OCI-LY1 (cell line): ENCODE measurements at regions not wholly inside any gene's neighbourhood (a gene's known extent, or its start where the extent isn't known, plus 50 kb on each side); places are given as distances from the start of the nearest gene placed in this dataset.

Experiments used
- H2AFZ ChIP-seq: fragments of 200-600 bp; sonication (generic), shearing (Covaris generic); 2 replicates; pipeline ENCODE4 v1.6.0; 2014; ENCODE audit warnings: antibody characterized with exemption, mild to moderate bottlenecking, low read length
- H3F3A ChIP-seq: fragments of 200-600 bp; sonication (generic), shearing (Covaris generic); 2 replicates; pipeline ENCODE4 v1.6.0; 2014; ENCODE audit warnings: mild to moderate bottlenecking, antibody characterized with exemption, low read length, moderate library complexity; ENCODE audit not compliant: insufficient read depth
- H3K27ac ChIP-seq: fragments of 200-600 bp; sonication (generic); 2 replicates; pipeline ENCODE4 v1.5.1; 2014; ENCODE audit warnings: low read length, mixed run types, mild to moderate bottlenecking, low read depth; ENCODE audit not compliant: poor library complexity, severe bottlenecking
- H3K27me3 ChIP-seq: fragments of 200-600 bp; sonication (generic); 2 replicates; pipeline ENCODE4 v1.6.0; 2014; ENCODE audit warnings: antibody characterized with exemption, mild to moderate bottlenecking, low read length, moderate library complexity; ENCODE audit not compliant: insufficient read depth
- H3K36me3 ChIP-seq: fragments of 200-600 bp; sonication (generic); 2 replicates; pipeline ENCODE4 v1.6.1; 2014; ENCODE audit warnings: mild to moderate bottlenecking, antibody characterized with exemption, low read length, moderate library complexity, mixed read lengths; ENCODE audit not compliant: insufficient read depth
- H3K4me1 ChIP-seq: fragments of 200-600 bp; sonication (generic); 2 replicates; pipeline ENCODE4 v1.5.1; 2014; ENCODE audit warnings: mild to moderate bottlenecking, low read length, moderate library complexity; ENCODE audit not compliant: insufficient read depth, severe bottlenecking
- H3K4me2 ChIP-seq: fragments of 200-600 bp; sonication (generic), shearing (Covaris generic); 2 replicates; pipeline ENCODE4 v1.6.1; 2014; ENCODE audit warnings: low read length
- H3K4me3 ChIP-seq: fragments of 200-600 bp; sonication (generic); 2 replicates; pipeline ENCODE4 v1.5.1; 2014; ENCODE audit warnings: low read length, low read depth, mild to moderate bottlenecking, mixed read lengths; ENCODE audit not compliant: poor library complexity, severe bottlenecking
- H3K79me2 ChIP-seq: fragments of 200-600 bp; shearing (Covaris generic); 2 replicates; pipeline ENCODE4 v1.6.1; 2016; ENCODE audit warnings: mixed run types, low read length, mixed read lengths; ENCODE audit not compliant: insufficient read depth
- H3K9ac ChIP-seq: fragments of 200-600 bp; sonication (generic), shearing (Covaris generic); 2 replicates; pipeline ENCODE4 v1.6.1; 2014; ENCODE audit warnings: mild to moderate bottlenecking, low read length, mixed read lengths
- H3K9me2 ChIP-seq: fragments of 200-600 bp; sonication (generic), shearing (Covaris generic); 2 replicates; pipeline ENCODE4 v1.6.1; 2014; ENCODE audit warnings: low read depth, mild to moderate bottlenecking, low read length, mixed read lengths
- H3K9me3 ChIP-seq: fragments of 200-600 bp; shearing (Covaris generic); 2 replicates; pipeline ENCODE4 v1.6.1; 2014; ENCODE audit warnings: low read length, mixed read lengths
- H4K20me1 ChIP-seq: fragments of 200-600 bp; sonication (generic), shearing (Covaris generic); 2 replicates; pipeline ENCODE4 v1.6.0; 2016; ENCODE audit warnings: mild to moderate bottlenecking, low read length; ENCODE audit not compliant: insufficient read depth
- CTCF ChIP-seq: fragments of 200-600 bp; sonication (generic), shearing (Covaris generic); IDR thresholded peaks from 2 replicates; pipeline ENCODE4 v1.5.1; 2017; ENCODE audit warnings: mild to moderate bottlenecking, antibody characterized with exemption, low read length, moderate library complexity, mixed read lengths
- EZH2 ChIP-seq: fragments of 200-600 bp; sonication (generic), shearing (Covaris generic); IDR thresholded peaks from 2 replicates; pipeline ENCODE4 v1.8.0; 2017; ENCODE audit warnings: borderline replicate concordance, mixed run types, mild to moderate bottlenecking, antibody characterized with exemption, low read length, moderate library complexity, mixed read lengths

- H3K27me3 ChIP-seq: no peaks in the 10 kb centered on the region
- H3K4me3 ChIP-seq: no peak overlapping the region
- no peaks in the 10 kb centered on the region for H3K9me2 ChIP-seq
- H3K36me3 ChIP-seq: no peaks in the 10 kb centered on the region
- H3F3A ChIP-seq: no peaks in the 10 kb centered on the region
- no peak overlapping the region for H3K4me2 ChIP-seq
- no peak overlapping the region for H2AFZ ChIP-seq
- no peak overlapping the region for H3K27ac ChIP-seq
- no peak for TF ChIP-seq CTCF
- TF ChIP-seq EZH2: no peak
- H3K9me3 ChIP-seq: no peaks in the 10 kb centered on the region
- H3K4me1 ChIP-seq: no peaks in the 10 kb centered on the region
- no peak overlapping the region for H3K9ac ChIP-seq
- no peaks in the 10 kb centered on the region for H4K20me1 ChIP-seq
- H3K79me2 ChIP-seq: no peaks in the 10 kb centered on the region
These were observed 269.0 kb downstream of the NOVA1 start for GRCh38 chr14:26328791-26329190.

DNA sequence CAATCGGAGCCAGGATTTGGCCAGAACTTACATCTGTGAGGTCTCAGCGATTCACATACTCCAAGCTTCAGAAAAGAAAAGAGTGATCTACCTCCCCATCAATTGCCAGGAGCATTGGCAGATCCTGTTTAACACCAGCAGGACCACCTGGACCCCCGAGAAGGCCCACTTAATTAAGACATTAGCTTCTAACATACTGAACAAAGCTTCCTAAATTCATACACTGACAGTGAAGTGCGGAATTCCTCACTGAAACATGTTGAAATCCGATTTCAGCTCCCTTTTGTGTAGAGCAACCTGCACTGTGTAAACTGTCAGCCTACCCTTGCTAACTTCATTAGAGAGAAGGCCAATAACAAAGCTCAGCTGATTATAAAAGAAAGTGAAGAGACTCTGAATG lies 274.0 kb downstream of the NOVA1 start:
- Histone ChIP-seq H3K4me1 (no peaks in the 10 kb centered on the region), H4K20me1 (no peaks in the 10 kb centered on the region), H3F3A (no peaks in the 10 kb centered on the region), H3K9me2 (no peaks in the 10 kb centered on the region), H3K9ac (no peak overlapping the region), H3K9me3 (no peaks in the 10 kb centered on the region), H3K4me2 (no peak overlapping the region), H3K27ac (no peak overlapping the region), H3K27me3 (no peaks in the 10 kb centered on the region), H2AFZ (no peak overlapping the region), H3K36me3 (no peaks in the 10 kb centered on the region), H3K4me3 (no peak overlapping the region), H3K79me2 (no peaks in the 10 kb centered on the region)
- no peak for TF ChIP-seq EZH2
- TF ChIP-seq CTCF: no peak

- H3F3A ChIP-seq: no peaks in the 10 kb centered on the region
- no peak overlapping the region for H3K27ac ChIP-seq
- no peaks in the 10 kb centered on the region for H3K79me2 ChIP-seq
- no peaks in the 10 kb centered on the region for H3K4me1 ChIP-seq
- H3K9ac ChIP-seq: no peak overlapping the region
- H3K4me2 ChIP-seq: no peak overlapping the region
- no peaks in the 10 kb centered on the region for H3K36me3 ChIP-seq
- H3K9me3 ChIP-seq: no peaks in the 10 kb centered on the region
- H3K4me3 ChIP-seq: no peak overlapping the region
- no peaks in the 10 kb centered on the region for H3K9me2 ChIP-seq
- no peaks in the 10 kb centered on the region for H3K27me3 ChIP-seq
- no peaks in the 10 kb centered on the region for H4K20me1 ChIP-seq
- no peak for TF ChIP-seq CTCF
- no peak for TF ChIP-seq EZH2
- no peak overlapping the region for H2AFZ ChIP-seq
These were observed 276.9 kb downstream of the NOVA1 start for GRCh38 chr14:26320886-26321285.
